IPS-18a (cell line): ENCODE measurements at regions not wholly inside any gene's neighbourhood (a gene's known extent, or its start where the extent isn't known, plus 50 kb on each side); places are given as distances from the start of the nearest gene placed in this dataset.
"Not testable (repeated sequence)": the region's sequence is repeated elsewhere in the genome, so short reads cannot be mapped to it uniquely, and the experiment has no call there.

Experiments
- H3K27ac ChIP-seq: one replicate; pipeline ENCODE4 v1.5.1; 2013; ENCODE audit warnings: low read length
- H3K27me3 ChIP-seq: one replicate; pipeline ENCODE4 v1.6.1; 2013; ENCODE audit warnings: mild to moderate bottlenecking, low read length; ENCODE audit not compliant: control insufficient read depth, insufficient read depth
- H3K36me3 ChIP-seq: one replicate; pipeline ENCODE4 v1.6.1; 2013; ENCODE audit warnings: low read depth, low read length; ENCODE audit not compliant: control insufficient read depth
- H3K4me1 ChIP-seq: one replicate; pipeline ENCODE4 v1.6.1; 2013; ENCODE audit warnings: low read depth, low read length; ENCODE audit not compliant: control insufficient read depth
- H3K4me3 ChIP-seq: one replicate; pipeline ENCODE4 v1.5.1; 2013; ENCODE audit warnings: low read length
- H3K9ac ChIP-seq: one replicate; pipeline ENCODE4 v1.6.1; 2013; ENCODE audit warnings: mild to moderate bottlenecking, low read length, moderate library complexity
- H3K9me3 ChIP-seq: one replicate; pipeline ENCODE4 v1.6.1; 2013; ENCODE audit warnings: low read depth, low read length; ENCODE audit not compliant: control insufficient read depth

GRCh38 chr5:120817044-120817985 lies 353.2 kb downstream of the PRR16 start:
- H3K27me3 ChIP-seq: no peaks in the 10 kb centered on the region
- H3K4me3 ChIP-seq: no peak overlapping the region
- H3K9ac ChIP-seq: no peak overlapping the region
- no peaks in the 10 kb centered on the region for H3K36me3 ChIP-seq
- no peak overlapping the region for H3K27ac ChIP-seq
- H3K9me3 ChIP-seq: no peaks in the 10 kb centered on the region
- no peaks in the 10 kb centered on the region for H3K4me1 ChIP-seq

GRCh38 chr5:120818128-120818527 lies 354.0 kb downstream of the PRR16 start:
- Histone ChIP-seq H3K27ac (no peak overlapping the region), H3K9ac (no peak overlapping the region), H3K9me3 (no peaks in the 10 kb centered on the region), H3K36me3 (no peaks in the 10 kb centered on the region), H3K27me3 (no peaks in the 10 kb centered on the region), H3K4me3 (no peak overlapping the region), H3K4me1 (no peaks in the 10 kb centered on the region)

GRCh38 chr5:120823328-120823727 lies 359.2 kb downstream of the PRR16 start:
- H3K36me3 ChIP-seq: no peaks in the 10 kb centered on the region
- H3K4me3 ChIP-seq: no peak overlapping the region
- H3K9me3 ChIP-seq: no peaks in the 10 kb centered on the region
- no peak overlapping the region for H3K27ac ChIP-seq
- no peak overlapping the region for H3K9ac ChIP-seq
- H3K27me3 ChIP-seq: no peaks in the 10 kb centered on the region
- H3K4me1 ChIP-seq: no peaks in the 10 kb centered on the region

- H3K36me3 ChIP-seq, H3K27ac ChIP-seq, H3K4me1 ChIP-seq: not testable (repeated sequence)
These were observed 367.5 kb downstream of the PRR16 start for GRCh38 chr5:120831646-120832045.

GRCh38 chr5:120841830-120842229 lies 377.7 kb downstream of the PRR16 start:
- Histone ChIP-seq H3K27me3 (no peaks in the 10 kb centered on the region), H3K9ac (no peak overlapping the region), H3K9me3 (no peaks in the 10 kb centered on the region), H3K27ac (no peak overlapping the region), H3K4me1 (peaks cover 15% of the 10 kb centered on the region), H3K36me3 (no peaks in the 10 kb centered on the region), H3K4me3 (no peak overlapping the region)

More at GRCh38 chr5:120831646-120832045, 367.5 kb downstream of the PRR16 start:
- H3K4me3 ChIP-seq, H3K27me3 ChIP-seq, H3K9me3 ChIP-seq, H3K9ac ChIP-seq: not testable (repeated sequence)

GRCh38 chr5:120843390-120843980 lies 379.4 kb downstream of the PRR16 start:
- H3K27ac ChIP-seq: no peak overlapping the region
- H3K4me3 ChIP-seq: no peak overlapping the region
- H3K4me1 ChIP-seq: peaks cover 15% of the 10 kb centered on the region
- H3K9me3 ChIP-seq: no peaks in the 10 kb centered on the region
- H3K9ac ChIP-seq: no peak overlapping the region
- no peaks in the 10 kb centered on the region for H3K27me3 ChIP-seq
- H3K36me3 ChIP-seq: no peaks in the 10 kb centered on the region

- H3K9ac ChIP-seq: no peak overlapping the region
- peaks cover 28% of the 10 kb centered on the region for H3K4me1 ChIP-seq
- no peaks in the 10 kb centered on the region for H3K27me3 ChIP-seq
- no peak overlapping the region for H3K27ac ChIP-seq
- no peaks in the 10 kb centered on the region for H3K36me3 ChIP-seq
- H3K9me3 ChIP-seq: no peaks in the 10 kb centered on the region
- H3K4me3 ChIP-seq: no peak overlapping the region
These were observed 384.8 kb downstream of the PRR16 start for GRCh38 chr5:120848883-120849282.

GRCh38 chr5:120852222-120852860 lies 388.2 kb downstream of the PRR16 start:
- Histone ChIP-seq H3K27me3 (no peaks in the 10 kb centered on the region), H3K9me3 (no peaks in the 10 kb centered on the region), H3K36me3 (no peaks in the 10 kb centered on the region), H3K4me3 (peak overlapping the region; percentile 22), H3K27ac (peak overlapping the region; percentile 52), H3K4me1 (peaks cover 26% of the 10 kb centered on the region), H3K9ac (no peak overlapping the region)

- no peak overlapping the region for H3K4me3 ChIP-seq
- peaks cover 15% of the 10 kb centered on the region for H3K4me1 ChIP-seq
- H3K27me3 ChIP-seq: no peaks in the 10 kb centered on the region
- H3K9me3 ChIP-seq: no peaks in the 10 kb centered on the region
- no peak overlapping the region for H3K27ac ChIP-seq
- no peaks in the 10 kb centered on the region for H3K36me3 ChIP-seq
- H3K9ac ChIP-seq: no peak overlapping the region
These were observed 402.9 kb downstream of the PRR16 start for GRCh38 chr5:120866997-120867396.

- Histone ChIP-seq H3K4me1 (peaks cover 15% of the 10 kb centered on the region), H3K9ac (no peak overlapping the region), H3K36me3 (no peaks in the 10 kb centered on the region), H3K27ac (no peak overlapping the region), H3K27me3 (no peaks in the 10 kb centered on the region), H3K9me3 (no peaks in the 10 kb centered on the region), H3K4me3 (no peak overlapping the region)
These were observed 405.7 kb downstream of the PRR16 start for GRCh38 chr5:120869831-120870230.

- no peak overlapping the region for H3K9ac ChIP-seq
- H3K4me3 ChIP-seq: no peak overlapping the region
- H3K27ac ChIP-seq: no peak overlapping the region
- H3K27me3 ChIP-seq: no peaks in the 10 kb centered on the region
- H3K9me3 ChIP-seq: no peaks in the 10 kb centered on the region
- peaks cover 12% of the 10 kb centered on the region for H3K4me1 ChIP-seq
- no peaks in the 10 kb centered on the region for H3K36me3 ChIP-seq
These were observed 408.2 kb downstream of the PRR16 start for GRCh38 chr5:120872297-120872696.
